ENCODE measurements at regions not wholly inside any gene's neighbourhood (a gene's known extent, or its start where the extent isn't known, plus 50 kb on each side); places are given as distances from the start of the nearest gene placed in this dataset.
"Not testable (repeated sequence)": the region's sequence is repeated elsewhere in the genome, so short reads cannot be mapped to it uniquely, and the experiment has no call there.

- Histone ChIP-seq H3F3A (ENCODE audit: insufficient read depth) (peaks cover 47% of the 10 kb centered on the region), H3K4me3 (peak overlapping the region; percentile 23; the same call in 1 of the 2 replicates), H3K4me1 (ENCODE audit: insufficient read depth) (peaks cover 38% of the 10 kb centered on the region), H3K9ac (peak overlapping the region; percentile 80), H3K4me2 (ENCODE audit: unreplicated experiment) (peak overlapping the region; percentile 70), H3K27ac (peak overlapping the region; percentile 97)
- 0 to 1% methylated on average over 18 to 19 of the region's 19 CpGs for WGBS, 2 experiments (ENCODE audit: low coverage in 1 of 2, low lambda C conversion rate in 2 of 2, missing lambda C conversion rate in 2 of 2)
- H3K27me3 ChIP-seq (replicated peaks; ENCODE audit: insufficient read depth); H3K9me3 ChIP-seq (ENCODE audit: low read depth); H3K9me2 ChIP-seq (ENCODE audit: insufficient read depth); H3K79me2 ChIP-seq (ENCODE audit: insufficient read depth); H2AFZ ChIP-seq; H3K36me3 ChIP-seq (ENCODE audit: low read depth); H4K20me1 ChIP-seq (ENCODE audit: insufficient read depth); in situ Hi-C loops (cut with MboI): not testable (repeated sequence)
- peak; percentile 65; the same call in 1 of the 2 replicates for TF ChIP-seq EZH2phosphoT487 (IDR thresholded peaks at IDR 0.05; ENCODE audit: insufficient read depth, low read depth)
- peak; percentile 97 for DNase-seq
These were observed 137.3 kb upstream of the ZNF469 start for GRCh38 chr16:88245241-88246081.

- WGBS, 2 experiments (ENCODE audit: low coverage in 1 of 2, low lambda C conversion rate in 2 of 2, missing lambda C conversion rate in 2 of 2) = 84 to 88% methylated on average over 4 of the region's 4 CpGs
- H3K9me3 ChIP-seq (ENCODE audit: low read depth); H3K27me3 ChIP-seq (replicated peaks; ENCODE audit: insufficient read depth); H3K9me2 ChIP-seq (ENCODE audit: insufficient read depth); H3K27ac ChIP-seq; H3K79me2 ChIP-seq (ENCODE audit: insufficient read depth); H4K20me1 ChIP-seq (ENCODE audit: insufficient read depth); H3K4me2 ChIP-seq (ENCODE audit: unreplicated experiment); H3K36me3 ChIP-seq (ENCODE audit: low read depth); H2AFZ ChIP-seq; H3K4me3 ChIP-seq; H3K9ac ChIP-seq; in situ Hi-C loops (cut with MboI); DNase-seq: not testable (repeated sequence)
- Histone ChIP-seq H3F3A (ENCODE audit: insufficient read depth) (peaks cover 37% of the 10 kb centered on the region), H3K4me1 (ENCODE audit: insufficient read depth) (peaks cover 25% of the 10 kb centered on the region)
These were observed 135.7 kb upstream of the ZNF469 start for GRCh38 chr16:88246955-88247582.

- H3K79me2 ChIP-seq (ENCODE audit: insufficient read depth); H3K27ac ChIP-seq; H2AFZ ChIP-seq; H3K9ac ChIP-seq; H3K27me3 ChIP-seq (replicated peaks; ENCODE audit: insufficient read depth); H3K4me3 ChIP-seq; in situ Hi-C loops (cut with MboI); H4K20me1 ChIP-seq (ENCODE audit: insufficient read depth); H3K9me2 ChIP-seq (ENCODE audit: insufficient read depth); H3K4me2 ChIP-seq (ENCODE audit: unreplicated experiment); H3K36me3 ChIP-seq (ENCODE audit: low read depth); H3K9me3 ChIP-seq (ENCODE audit: low read depth): not testable (repeated sequence)
- DNase-seq = peak; percentile 52
- Histone ChIP-seq H3K4me1 (ENCODE audit: insufficient read depth) (peaks cover 21% of the 10 kb centered on the region), H3F3A (ENCODE audit: insufficient read depth) (peaks cover 33% of the 10 kb centered on the region)
- WGBS, 2 experiments (ENCODE audit: low coverage in 1 of 2, low lambda C conversion rate in 2 of 2, missing lambda C conversion rate in 2 of 2) = 80 to 82% methylated on average over 5 of the region's 5 CpGs
These were observed 135.2 kb upstream of the ZNF469 start for GRCh38 chr16:88247583-88247966.

- 89 to 92% methylated on average over 8 to 9 of the region's 9 CpGs for WGBS, 2 experiments (ENCODE audit: low coverage in 1 of 2, low lambda C conversion rate in 2 of 2, missing lambda C conversion rate in 2 of 2)
These were observed 134.0 kb upstream of the ZNF469 start for GRCh38 chr16:88248761-88249160.

GRCh38 chr16:88250381-88250780, 132.4 kb upstream of the ZNF469 start:
- H3K27ac ChIP-seq; in situ Hi-C loops (cut with MboI); H4K20me1 ChIP-seq (ENCODE audit: insufficient read depth); DNase-seq; H3K4me2 ChIP-seq (ENCODE audit: unreplicated experiment); H2AFZ ChIP-seq; H3K9me3 ChIP-seq (ENCODE audit: low read depth); H3K36me3 ChIP-seq (ENCODE audit: low read depth); H3K4me1 ChIP-seq (ENCODE audit: insufficient read depth); H3K27me3 ChIP-seq (replicated peaks; ENCODE audit: insufficient read depth); H3K79me2 ChIP-seq (ENCODE audit: insufficient read depth); H3K9ac ChIP-seq; H3K4me3 ChIP-seq; H3K9me2 ChIP-seq (ENCODE audit: insufficient read depth): not testable (repeated sequence)
- H3F3A ChIP-seq (ENCODE audit: insufficient read depth) = peaks cover 19% of the 10 kb centered on the region
- WGBS, 2 experiments (ENCODE audit: low coverage in 1 of 2, low lambda C conversion rate in 2 of 2, missing lambda C conversion rate in 2 of 2) = 87 to 89% methylated on average over 5 of the region's 5 CpGs

More at GRCh38 chr16:88248761-88249160, 134.0 kb upstream of the ZNF469 start:
- peaks cover 27% of the 10 kb centered on the region for H3F3A ChIP-seq (ENCODE audit: insufficient read depth)
- H3K4me3 ChIP-seq; DNase-seq; H3K79me2 ChIP-seq (ENCODE audit: insufficient read depth); H3K27me3 ChIP-seq (replicated peaks; ENCODE audit: insufficient read depth); H3K9me2 ChIP-seq (ENCODE audit: insufficient read depth); H3K9ac ChIP-seq; H3K27ac ChIP-seq; H3K4me2 ChIP-seq (ENCODE audit: unreplicated experiment); H4K20me1 ChIP-seq (ENCODE audit: insufficient read depth); H2AFZ ChIP-seq; H3K9me3 ChIP-seq (ENCODE audit: low read depth); in situ Hi-C loops (cut with MboI); H3K36me3 ChIP-seq (ENCODE audit: low read depth): not testable (repeated sequence)
- peaks cover 14% of the 10 kb centered on the region for H3K4me1 ChIP-seq (ENCODE audit: insufficient read depth)

- DNase-seq; H3F3A ChIP-seq (ENCODE audit: insufficient read depth); H3K36me3 ChIP-seq (ENCODE audit: low read depth); H3K4me2 ChIP-seq (ENCODE audit: unreplicated experiment); H3K9me3 ChIP-seq (ENCODE audit: low read depth); H3K4me1 ChIP-seq (ENCODE audit: insufficient read depth); H3K4me3 ChIP-seq; H3K79me2 ChIP-seq (ENCODE audit: insufficient read depth); H4K20me1 ChIP-seq (ENCODE audit: insufficient read depth); H3K9me2 ChIP-seq (ENCODE audit: insufficient read depth); H2AFZ ChIP-seq; H3K27ac ChIP-seq; H3K27me3 ChIP-seq (replicated peaks; ENCODE audit: insufficient read depth); H3K9ac ChIP-seq; in situ Hi-C loops (cut with MboI): not testable (repeated sequence)
- 53 to 61% methylated on average over 4 of the region's 7 CpGs for WGBS, 2 experiments (ENCODE audit: low coverage in 1 of 2, low lambda C conversion rate in 2 of 2, missing lambda C conversion rate in 2 of 2)
These were observed 130.5 kb upstream of the ZNF469 start for GRCh38 chr16:88252057-88252794.

- WGBS, 2 experiments (ENCODE audit: low coverage in 1 of 2, low lambda C conversion rate in 2 of 2, missing lambda C conversion rate in 2 of 2) = 96 to 100% methylated on average over 1 to 2 of the region's 2 CpGs
- H3K27ac ChIP-seq; H3K27me3 ChIP-seq (replicated peaks; ENCODE audit: insufficient read depth); H4K20me1 ChIP-seq (ENCODE audit: insufficient read depth); H3K79me2 ChIP-seq (ENCODE audit: insufficient read depth); H3K36me3 ChIP-seq (ENCODE audit: low read depth); H3K4me1 ChIP-seq (ENCODE audit: insufficient read depth); H3F3A ChIP-seq (ENCODE audit: insufficient read depth); H3K9ac ChIP-seq; H3K9me2 ChIP-seq (ENCODE audit: insufficient read depth); H3K4me2 ChIP-seq (ENCODE audit: unreplicated experiment); in situ Hi-C loops (cut with MboI); H3K9me3 ChIP-seq (ENCODE audit: low read depth); DNase-seq; H3K4me3 ChIP-seq; H2AFZ ChIP-seq: not testable (repeated sequence)
These were observed 124.6 kb upstream of the ZNF469 start for GRCh38 chr16:88258141-88258540.

Data from GM23248 (cell line).